Stimulated activated effector memory CD8-positive, alpha-beta T cell treated with anti-CD3 and anti-CD28 coated beads, Interleukin-12 subunit alpha, Interleukin-12 subunit beta, amount 100 ng/mL, for 72 hours (primary cell): ENCODE measurements at regions not wholly inside any gene's neighbourhood (a gene's known extent, or its start where the extent isn't known, plus 50 kb on each side); places are given as distances from the start of the nearest gene placed in this dataset.

Source experiments
- ATAC-seq: fragments of 150-1000 bp; cut with Tn5 transposase; 2 replicates; pipeline ENCODE4 v1.10.0; 2021
- DNase-seq, 2 donors: peaks; one replicate each; pipeline ENCODE4 v3.0.0; 2021 to 2022; ENCODE audit warnings: low spot score in 2 of 2
- H3K27ac Mint-ChIP-seq: one replicate; pipeline ENCODE4 v1.8.0; 2022; ENCODE audit warnings: mild to moderate bottlenecking, mixed read lengths
- H3K36me3 Mint-ChIP-seq: one replicate; pipeline ENCODE4 v1.8.0; 2022; ENCODE audit warnings: mild to moderate bottlenecking, mixed read lengths
- H3K4me1 Mint-ChIP-seq: one replicate; pipeline ENCODE4 v1.8.0; 2022; ENCODE audit warnings: mixed read lengths
- H3K4me3 Mint-ChIP-seq: one replicate; pipeline ENCODE4 v1.8.0; 2022; ENCODE audit warnings: mild to moderate bottlenecking, mixed read lengths
- H3K9me3 Mint-ChIP-seq: one replicate; pipeline ENCODE4 v1.8.0; 2022; ENCODE audit warnings: mixed read lengths

DNA sequence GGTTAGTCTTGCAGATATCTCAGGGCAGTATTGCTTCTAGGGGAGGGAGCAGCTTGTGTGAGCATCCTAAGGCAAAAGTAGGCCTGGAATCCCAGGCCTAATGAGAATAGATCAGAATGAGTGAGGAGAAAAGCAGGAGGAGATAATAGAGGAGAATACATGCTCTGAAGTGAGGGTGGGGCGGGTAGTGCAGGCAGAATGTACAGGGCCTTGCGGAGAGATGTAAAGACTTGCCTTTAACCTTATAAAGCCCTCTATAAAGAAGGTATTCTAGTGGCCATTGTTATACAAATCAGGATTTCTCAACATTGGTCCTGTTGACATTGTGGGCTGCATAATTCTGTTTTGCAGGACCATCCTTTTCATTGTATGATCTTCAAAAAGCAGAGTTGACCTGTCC is 855.3 kb downstream of the PCDH7 start:
- peaks cover 9% of the 10 kb centered on the region for H3K9me3 Mint-ChIP-seq
- no peak for ATAC-seq
- no peaks in the 10 kb centered on the region for H3K36me3 Mint-ChIP-seq

DNA sequence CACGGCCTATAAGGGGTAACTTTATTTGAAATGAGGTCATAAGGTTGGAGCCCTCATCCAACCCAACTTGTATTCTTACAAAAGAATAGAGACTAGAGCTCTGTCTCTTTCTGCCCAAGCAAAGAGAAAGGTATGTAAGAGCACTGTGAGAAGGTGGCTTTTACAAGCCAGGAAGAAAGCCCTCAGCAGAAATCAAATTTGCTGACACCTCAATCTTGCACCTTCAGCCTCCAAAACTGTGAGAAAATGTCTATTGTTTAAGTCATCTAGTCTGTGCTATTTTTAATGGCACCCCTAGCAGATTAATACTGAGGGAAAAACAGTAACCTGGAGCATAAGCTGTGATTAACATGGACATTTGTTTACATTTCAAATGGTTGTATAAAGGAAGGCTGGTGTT is 860.7 kb downstream of the PCDH7 start:
- Mint-ChIP-seq H3K4me1 (no peaks in the 10 kb centered on the region), H3K36me3 (no peaks in the 10 kb centered on the region), H3K9me3 (no peaks in the 10 kb centered on the region), H3K27ac (no peak overlapping the region), H3K4me3 (no peak overlapping the region)
- no peak for ATAC-seq
- no peak for DNase-seq

More for the DNA sequence above, 855.3 kb downstream of the PCDH7 start:
- Mint-ChIP-seq H3K27ac (no peak overlapping the region), H3K4me1 (no peaks in the 10 kb centered on the region), H3K4me3 (no peak overlapping the region)
- no peak for DNase-seq

DNA sequence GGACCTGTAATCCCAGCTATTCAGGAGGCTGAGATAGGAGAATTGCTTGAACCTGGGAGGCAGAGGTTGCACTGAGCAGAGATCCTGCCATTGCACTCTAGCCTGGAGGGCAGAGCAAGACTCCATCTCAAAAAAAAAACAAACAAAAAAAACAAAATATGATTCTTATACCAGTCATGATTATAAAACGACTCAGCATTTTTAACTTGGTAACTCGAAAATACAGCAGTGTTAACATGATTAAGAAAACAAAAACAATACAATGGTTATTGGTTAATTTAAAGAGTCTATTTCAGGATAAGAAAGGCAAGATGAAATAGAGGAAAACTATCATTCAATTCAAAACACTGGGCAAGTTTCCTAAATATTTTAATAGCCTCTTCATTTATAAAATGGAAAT is 865.3 kb downstream of the PCDH7 start:
- Mint-ChIP-seq H3K4me1 (no peaks in the 10 kb centered on the region), H3K27ac (no peak overlapping the region), H3K9me3 (peaks cover 10% of the 10 kb centered on the region), H3K4me3 (no peak overlapping the region), H3K36me3 (no peaks in the 10 kb centered on the region)
- no peak for ATAC-seq
- no peak for DNase-seq

DNA sequence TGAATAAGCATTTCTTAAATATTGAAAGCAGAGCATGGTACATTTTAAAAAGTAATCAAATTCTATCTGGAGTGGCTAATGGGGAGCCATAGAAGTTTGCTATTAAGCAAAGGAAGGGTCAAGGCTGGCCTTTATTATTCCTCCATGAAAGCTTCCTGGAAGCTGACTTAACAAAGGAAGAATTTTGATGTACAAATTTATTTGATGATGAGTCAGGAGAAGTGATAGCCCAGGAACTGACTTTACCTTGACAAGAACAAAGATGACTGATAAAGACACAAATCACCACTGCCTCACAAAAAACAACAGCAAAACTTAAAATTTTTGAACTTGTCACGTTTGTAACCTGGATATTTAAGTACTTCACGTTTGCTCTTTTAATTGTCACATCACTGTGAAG is 872.1 kb downstream of the PCDH7 start:
- Mint-ChIP-seq H3K9me3 (peaks cover 19% of the 10 kb centered on the region), H3K36me3 (no peaks in the 10 kb centered on the region), H3K4me3 (no peak overlapping the region), H3K27ac (no peak overlapping the region), H3K4me1 (no peaks in the 10 kb centered on the region)
- DNase-seq: no peak
- no peak for ATAC-seq

- no peak overlapping the region for H3K27ac Mint-ChIP-seq
- H3K4me3 Mint-ChIP-seq: no peak overlapping the region
- no peak for ATAC-seq
- no peaks in the 10 kb centered on the region for H3K36me3 Mint-ChIP-seq
- no peak for DNase-seq
- peaks cover 15% of the 10 kb centered on the region for H3K9me3 Mint-ChIP-seq
- no peaks in the 10 kb centered on the region for H3K4me1 Mint-ChIP-seq
Observed at GRCh38 chr4:31595496-31595895, 875.3 kb downstream of the PCDH7 start.

DNA sequence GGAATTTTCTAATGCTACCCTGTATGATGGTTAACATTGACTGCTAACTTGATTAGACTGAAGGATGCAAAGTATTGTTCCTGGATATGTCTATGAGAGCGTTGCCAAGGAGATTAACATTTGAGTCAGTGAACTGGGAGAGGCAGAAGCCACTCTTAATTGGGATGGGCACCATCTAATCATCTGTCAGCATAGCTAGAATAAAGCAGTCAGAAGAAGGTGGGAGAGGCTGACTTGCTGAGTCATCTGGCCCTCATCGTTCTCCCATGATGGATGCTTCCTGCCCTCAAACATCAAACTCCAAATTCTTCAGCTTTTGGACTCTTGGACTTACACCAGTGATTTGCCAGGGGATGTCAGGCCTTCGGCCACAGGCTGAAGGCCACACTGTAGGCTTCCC is 878.5 kb downstream of the PCDH7 start:
- no peaks in the 10 kb centered on the region for H3K4me1 Mint-ChIP-seq
- peaks cover 10% of the 10 kb centered on the region for H3K9me3 Mint-ChIP-seq
- ATAC-seq (no peak), DNase-seq (no peak)
- H3K36me3 Mint-ChIP-seq: no peaks in the 10 kb centered on the region
- no peak overlapping the region for H3K4me3 Mint-ChIP-seq
- no peak overlapping the region for H3K27ac Mint-ChIP-seq

DNA sequence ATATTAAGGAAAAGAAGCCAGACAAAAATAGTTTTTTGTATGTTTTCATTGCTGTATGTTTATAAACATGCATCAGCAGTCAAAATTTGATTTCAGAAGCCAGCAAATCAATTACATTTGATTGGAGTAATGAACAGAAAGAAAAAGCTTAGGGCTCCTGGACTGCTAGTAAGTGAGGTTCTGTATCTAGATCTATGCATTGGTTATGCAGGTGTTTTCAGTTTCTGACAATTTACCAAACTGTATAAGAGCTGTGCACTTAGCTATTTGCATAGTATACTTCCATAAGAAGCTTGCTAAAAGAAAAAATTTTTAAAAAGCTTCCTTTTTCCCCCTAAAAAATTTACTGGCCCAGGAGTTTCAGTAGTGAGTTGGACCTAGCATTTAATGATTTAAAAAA is 881.6 kb downstream of the PCDH7 start:
- H3K4me3 Mint-ChIP-seq: no peak overlapping the region
- ATAC-seq (no peak), DNase-seq (no peak)
- H3K27ac Mint-ChIP-seq: no peak overlapping the region
- no peaks in the 10 kb centered on the region for H3K36me3 Mint-ChIP-seq
- peaks cover 6% of the 10 kb centered on the region for H3K9me3 Mint-ChIP-seq
- no peaks in the 10 kb centered on the region for H3K4me1 Mint-ChIP-seq

GRCh38 chr4:31613946-31614623 is 893.9 kb downstream of the PCDH7 start:
- H3K4me3 Mint-ChIP-seq: no peak overlapping the region
- DNase-seq (no peak), ATAC-seq (no peak)
- H3K4me1 Mint-ChIP-seq: no peaks in the 10 kb centered on the region
- H3K36me3 Mint-ChIP-seq: no peaks in the 10 kb centered on the region
- H3K27ac Mint-ChIP-seq: no peak overlapping the region
- peaks cover 4% of the 10 kb centered on the region for H3K9me3 Mint-ChIP-seq

GRCh38 chr4:31617667-31618066 is 897.5 kb downstream of the PCDH7 start:
- Mint-ChIP-seq H3K4me1 (no peaks in the 10 kb centered on the region), H3K4me3 (no peak overlapping the region), H3K36me3 (no peaks in the 10 kb centered on the region), H3K9me3 (peaks cover 8% of the 10 kb centered on the region), H3K27ac (no peak overlapping the region)
- ATAC-seq: no peak
- DNase-seq: no peak

GRCh38 chr4:31620476-31620875 is 900.3 kb downstream of the PCDH7 start:
- H3K9me3 Mint-ChIP-seq: peaks cover 11% of the 10 kb centered on the region
- no peak for DNase-seq
- H3K27ac Mint-ChIP-seq: no peak overlapping the region
- H3K36me3 Mint-ChIP-seq: no peaks in the 10 kb centered on the region
- no peaks in the 10 kb centered on the region for H3K4me1 Mint-ChIP-seq
- no peak overlapping the region for H3K4me3 Mint-ChIP-seq
- no peak for ATAC-seq

DNA sequence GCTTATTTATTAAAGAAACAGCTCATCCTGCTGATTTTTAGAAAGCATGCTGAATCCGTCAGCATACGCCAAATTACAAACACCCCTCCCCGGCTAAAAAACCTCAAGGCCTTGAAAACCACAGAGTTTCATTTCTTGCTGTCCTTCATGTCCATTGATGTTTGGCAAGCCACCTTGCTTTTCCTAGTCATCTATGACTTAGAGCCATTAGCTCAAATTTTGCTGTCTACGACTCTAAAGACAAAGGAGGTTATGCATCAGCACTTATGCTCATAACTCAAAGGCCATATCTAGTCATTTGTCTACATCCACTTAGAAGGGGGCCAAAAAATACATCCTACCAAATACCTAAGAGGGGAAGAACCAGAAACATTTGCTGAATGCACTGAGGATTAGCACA is 925.1 kb downstream of the PCDH7 start:
- H3K4me3 Mint-ChIP-seq: no peak overlapping the region
- DNase-seq: no peak
- no peaks in the 10 kb centered on the region for H3K36me3 Mint-ChIP-seq
- H3K27ac Mint-ChIP-seq: no peak overlapping the region
- ATAC-seq: no peak
- H3K9me3 Mint-ChIP-seq: peaks cover 11% of the 10 kb centered on the region
- no peaks in the 10 kb centered on the region for H3K4me1 Mint-ChIP-seq

DNA sequence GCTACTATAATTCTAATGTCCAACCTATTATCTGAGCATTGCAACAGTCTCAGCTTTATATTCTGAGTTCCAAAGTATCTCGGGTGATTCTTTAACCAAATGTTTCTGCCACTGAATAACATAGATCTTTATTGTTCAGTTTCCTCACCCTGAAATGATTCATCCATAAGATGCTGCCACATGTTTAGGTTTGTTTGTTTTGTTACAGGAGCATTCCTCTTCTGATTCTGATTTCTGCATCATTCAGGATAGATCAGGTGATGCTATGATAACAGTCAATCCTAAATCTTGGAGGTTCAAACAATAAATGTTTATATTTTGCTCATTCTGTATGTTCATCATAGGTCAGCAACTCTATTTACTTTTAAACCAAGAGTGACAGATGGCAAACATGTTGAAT is 927.6 kb downstream of the PCDH7 start:
- no peak for ATAC-seq
- no peak for DNase-seq
- no peaks in the 10 kb centered on the region for H3K36me3 Mint-ChIP-seq
- H3K4me3 Mint-ChIP-seq: no peak overlapping the region
- H3K9me3 Mint-ChIP-seq: peaks cover 9% of the 10 kb centered on the region
- H3K4me1 Mint-ChIP-seq: no peaks in the 10 kb centered on the region
- H3K27ac Mint-ChIP-seq: no peak overlapping the region

DNA sequence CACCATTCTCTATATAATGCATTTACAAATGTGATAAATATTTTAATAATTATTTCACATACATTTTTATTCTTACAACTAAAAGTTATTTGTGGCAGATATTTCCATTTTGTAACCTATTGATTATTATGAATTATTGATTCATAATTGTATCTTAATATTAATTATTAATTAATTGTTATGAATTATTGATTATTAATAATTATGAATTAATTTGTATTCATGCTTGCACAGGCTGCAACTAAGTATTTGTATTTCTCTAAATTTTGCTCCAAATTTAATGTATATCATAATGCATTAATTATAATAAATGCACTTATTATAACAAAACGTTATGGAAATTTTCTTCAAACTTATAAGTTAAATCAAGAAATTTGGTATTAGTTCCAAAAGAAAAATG is 929.7 kb downstream of the PCDH7 start:
- Mint-ChIP-seq H3K36me3 (no peaks in the 10 kb centered on the region), H3K9me3 (peaks cover 7% of the 10 kb centered on the region), H3K4me3 (no peak overlapping the region), H3K27ac (no peak overlapping the region), H3K4me1 (no peaks in the 10 kb centered on the region)
- no peak for DNase-seq
- ATAC-seq: no peak

DNA sequence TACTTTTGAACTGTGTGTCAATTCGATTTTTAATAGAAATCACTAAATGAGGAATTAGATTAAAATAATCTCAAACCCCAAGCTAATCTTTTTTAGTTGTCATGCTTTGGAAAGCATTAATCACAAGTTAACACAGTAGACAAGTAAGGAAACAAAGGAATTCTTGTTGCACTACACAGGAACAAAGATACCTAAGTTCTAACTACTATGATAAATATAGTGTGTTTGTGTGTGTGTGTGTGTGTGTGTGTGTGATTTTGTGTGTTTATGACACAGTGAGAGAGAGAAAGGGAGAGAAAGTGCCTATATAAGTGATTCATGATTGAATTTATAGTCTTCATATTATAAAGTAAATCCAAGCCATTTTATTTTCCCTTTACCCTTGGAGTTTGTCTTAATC is 931.4 kb downstream of the PCDH7 start:
- peaks cover 7% of the 10 kb centered on the region for H3K9me3 Mint-ChIP-seq
- DNase-seq (no peak), ATAC-seq (no peak)
- H3K36me3 Mint-ChIP-seq: no peaks in the 10 kb centered on the region
- H3K4me3 Mint-ChIP-seq: no peak overlapping the region
- no peak overlapping the region for H3K27ac Mint-ChIP-seq
- H3K4me1 Mint-ChIP-seq: no peaks in the 10 kb centered on the region

DNA sequence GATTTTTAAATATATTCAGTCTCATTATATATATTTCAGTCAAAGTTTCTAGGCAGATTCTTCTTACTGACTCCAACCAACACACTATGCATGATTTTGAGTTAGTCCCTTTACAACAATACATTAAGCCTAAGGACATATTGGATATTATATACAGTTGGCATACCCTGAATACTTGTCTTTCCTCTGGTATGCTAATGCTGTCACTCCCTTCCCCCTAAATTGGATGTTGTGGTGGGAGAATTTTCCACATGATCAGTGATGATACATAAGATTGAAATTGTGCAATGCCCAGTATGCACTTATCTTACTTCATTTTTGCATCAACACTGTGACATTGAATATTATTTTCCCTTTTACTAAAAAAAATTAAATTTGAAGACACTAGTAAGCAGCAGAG is 935.2 kb downstream of the PCDH7 start:
- H3K36me3 Mint-ChIP-seq: no peaks in the 10 kb centered on the region
- peaks cover 3% of the 10 kb centered on the region for H3K9me3 Mint-ChIP-seq
- no peaks in the 10 kb centered on the region for H3K4me1 Mint-ChIP-seq
- DNase-seq (no peak), ATAC-seq (no peak)
- H3K27ac Mint-ChIP-seq: no peak overlapping the region
- no peak overlapping the region for H3K4me3 Mint-ChIP-seq

DNA sequence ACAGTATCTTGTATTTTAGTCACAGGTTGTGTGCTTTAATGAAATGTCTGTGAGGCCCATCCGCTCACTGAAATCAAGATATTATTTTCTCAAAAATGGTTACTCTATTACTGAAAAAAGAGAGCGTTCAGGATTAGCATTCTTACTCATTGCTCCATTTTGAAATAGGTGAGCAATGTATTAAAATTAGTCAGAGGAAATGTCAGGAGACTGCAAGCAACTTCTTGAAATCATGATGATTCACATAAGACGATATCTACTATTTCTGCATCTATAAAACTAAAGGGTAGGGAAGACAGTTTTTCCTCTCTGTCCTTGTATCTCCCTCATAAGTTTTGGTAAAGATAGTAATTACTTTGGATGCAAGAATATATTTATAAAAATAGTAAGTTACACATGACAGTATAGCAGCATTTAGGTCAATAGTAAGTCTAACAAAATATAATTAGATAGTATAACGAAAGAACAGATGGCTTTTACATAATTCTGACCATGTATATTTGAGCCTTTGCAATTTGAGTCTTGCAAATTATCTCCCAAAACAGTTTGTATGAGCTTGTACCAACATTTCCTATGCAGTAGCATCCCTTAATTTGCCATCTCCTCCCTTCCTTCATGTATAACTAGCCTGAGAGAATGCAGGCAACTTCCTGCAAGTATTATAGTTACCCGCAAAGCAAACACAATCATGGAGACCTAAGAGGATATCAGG is 937.8 kb downstream of the PCDH7 start:
- H3K4me1 Mint-ChIP-seq: no peaks in the 10 kb centered on the region
- no peak overlapping the region for H3K4me3 Mint-ChIP-seq
- no peak overlapping the region for H3K27ac Mint-ChIP-seq
- DNase-seq (no peak), ATAC-seq (no peak)
- peaks cover 3% of the 10 kb centered on the region for H3K9me3 Mint-ChIP-seq
- H3K36me3 Mint-ChIP-seq: no peaks in the 10 kb centered on the region
